ENCODE measurements at regions not wholly inside any gene's neighbourhood (a gene's known extent, or its start where the extent isn't known, plus 50 kb on each side); places are given as distances from the start of the nearest gene placed in this dataset.

DNA sequence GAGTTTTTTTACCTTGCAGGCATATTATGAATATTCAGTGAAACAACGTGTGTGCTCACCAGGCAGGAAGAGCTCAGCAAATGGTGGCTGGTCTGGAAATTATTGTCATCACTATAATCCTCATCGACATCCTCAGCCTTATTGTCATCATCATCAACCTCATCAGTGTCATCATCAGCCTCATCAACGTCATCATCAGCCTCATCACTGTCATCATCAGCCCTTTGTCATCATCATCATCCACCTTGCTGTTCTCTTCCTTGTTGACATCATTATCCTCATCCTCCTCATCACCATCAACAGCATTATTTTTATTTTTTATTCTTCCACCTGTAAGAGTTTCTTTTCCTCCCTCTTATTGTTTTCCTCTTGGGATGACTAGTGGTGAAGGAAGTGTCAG is 142.3 kb upstream of the GPR26 start:
- TF ChIP-seq POLR2A (IDR thresholded peaks at IDR 0.05) (no peak), POLR2AphosphoS5 (IDR thresholded peaks at IDR 0.05) (no peak)
- TF ChIP-seq, protein P1, sequence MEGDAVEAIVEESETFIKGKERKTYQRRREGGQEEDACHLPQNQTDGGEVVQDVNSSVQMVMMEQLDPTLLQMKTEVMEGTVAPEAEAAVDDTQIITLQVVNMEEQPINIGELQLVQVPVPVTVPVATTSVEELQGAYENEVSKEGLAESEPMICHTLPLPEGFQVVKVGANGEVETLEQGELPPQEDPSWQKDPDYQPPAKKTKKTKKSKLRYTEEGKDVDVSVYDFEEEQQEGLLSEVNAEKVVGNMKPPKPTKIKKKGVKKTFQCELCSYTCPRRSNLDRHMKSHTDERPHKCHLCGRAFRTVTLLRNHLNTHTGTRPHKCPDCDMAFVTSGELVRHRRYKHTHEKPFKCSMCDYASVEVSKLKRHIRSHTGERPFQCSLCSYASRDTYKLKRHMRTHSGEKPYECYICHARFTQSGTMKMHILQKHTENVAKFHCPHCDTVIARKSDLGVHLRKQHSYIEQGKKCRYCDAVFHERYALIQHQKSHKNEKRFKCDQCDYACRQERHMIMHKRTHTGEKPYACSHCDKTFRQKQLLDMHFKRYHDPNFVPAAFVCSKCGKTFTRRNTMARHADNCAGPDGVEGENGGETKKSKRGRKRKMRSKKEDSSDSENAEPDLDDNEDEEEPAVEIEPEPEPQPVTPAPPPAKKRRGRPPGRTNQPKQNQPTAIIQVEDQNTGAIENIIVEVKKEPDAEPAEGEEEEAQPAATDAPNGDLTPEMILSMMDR (IDR thresholded peaks at IDR 0.05) = no peak
